ENCODE measurements at regions not wholly inside any gene's neighbourhood (a gene's known extent, or its start where the extent isn't known, plus 50 kb on each side); places are given as distances from the start of the nearest gene placed in this dataset.

GRCh38 chr3:127423856-127424765, 136.3 kb upstream of the PRR20G start:
- peaks cover 43% of the 10 kb centered on the region for H3K4me1 Mint-ChIP-seq
- peaks cover 8% of the 10 kb centered on the region for H3K27me3 Mint-ChIP-seq (ENCODE audit: low read depth)
- TF ChIP-seq ATF3 (CRISPR knock-in tag; conservative IDR thresholded peaks at IDR 0.05), result no peak
- TF ChIP-seq MXD4 (CRISPR knock-in tag; IDR thresholded peaks at IDR 0.05; ENCODE audit: borderline replicate concordance), result no peak
- TF ChIP-seq, protein P1, sequence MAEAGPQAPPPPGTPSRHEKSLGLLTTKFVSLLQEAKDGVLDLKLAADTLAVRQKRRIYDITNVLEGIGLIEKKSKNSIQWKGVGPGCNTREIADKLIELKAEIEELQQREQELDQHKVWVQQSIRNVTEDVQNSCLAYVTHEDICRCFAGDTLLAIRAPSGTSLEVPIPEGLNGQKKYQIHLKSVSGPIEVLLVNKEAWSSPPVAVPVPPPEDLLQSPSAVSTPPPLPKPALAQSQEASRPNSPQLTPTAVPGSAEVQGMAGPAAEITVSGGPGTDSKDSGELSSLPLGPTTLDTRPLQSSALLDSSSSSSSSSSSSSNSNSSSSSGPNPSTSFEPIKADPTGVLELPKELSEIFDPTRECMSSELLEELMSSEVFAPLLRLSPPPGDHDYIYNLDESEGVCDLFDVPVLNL (CRISPR knock-in tag; IDR thresholded peaks at IDR 0.05; ENCODE audit: borderline replicate concordance, low read depth), result no peak
- TF ChIP-seq SOX15 (CRISPR knock-in tag; IDR thresholded peaks at IDR 0.05), result no peak
- TF ChIP-seq ZBTB21 (CRISPR knock-in tag; IDR thresholded peaks at IDR 0.05; ENCODE audit: borderline replicate concordance), result no peak
- TF ChIP-seq, protein P2, sequence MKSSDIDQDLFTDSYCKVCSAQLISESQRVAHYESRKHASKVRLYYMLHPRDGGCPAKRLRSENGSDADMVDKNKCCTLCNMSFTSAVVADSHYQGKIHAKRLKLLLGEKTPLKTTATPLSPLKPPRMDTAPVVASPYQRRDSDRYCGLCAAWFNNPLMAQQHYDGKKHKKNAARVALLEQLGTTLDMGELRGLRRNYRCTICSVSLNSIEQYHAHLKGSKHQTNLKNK (CRISPR knock-in tag; IDR thresholded peaks at IDR 0.05), result no peak
- no peak for TF ChIP-seq EMX1 (CRISPR knock-in tag; IDR thresholded peaks at IDR 0.05)
- TF ChIP-seq, protein P3, sequence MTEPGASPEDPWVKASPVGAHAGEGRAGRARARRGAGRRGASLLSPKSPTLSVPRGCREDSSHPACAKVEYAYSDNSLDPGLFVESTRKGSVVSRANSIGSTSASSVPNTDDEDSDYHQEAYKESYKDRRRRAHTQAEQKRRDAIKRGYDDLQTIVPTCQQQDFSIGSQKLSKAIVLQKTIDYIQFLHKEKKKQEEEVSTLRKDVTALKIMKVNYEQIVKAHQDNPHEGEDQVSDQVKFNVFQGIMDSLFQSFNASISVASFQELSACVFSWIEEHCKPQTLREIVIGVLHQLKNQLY (CRISPR knock-in tag; IDR thresholded peaks at IDR 0.05), result no peak
- no peak for TF ChIP-seq ZNF396 (CRISPR knock-in tag; IDR thresholded peaks at IDR 0.05; ENCODE audit: borderline replicate concordance)
- TF ChIP-seq NR1H2 (CRISPR knock-in tag; IDR thresholded peaks at IDR 0.05), result no peak
- TF ChIP-seq ZNF138 (CRISPR knock-in tag; conservative IDR thresholded peaks at IDR 0.05), result no peak
- no peak for TF ChIP-seq ZNF232 (CRISPR knock-in tag; IDR thresholded peaks at IDR 0.05)
- TF ChIP-seq GTF2I (CRISPR knock-in tag; conservative IDR thresholded peaks at IDR 0.05), result no peak
- TF ChIP-seq SP1 (CRISPR knock-in tag; conservative IDR thresholded peaks at IDR 0.05), result no peak
- no peak for TF ChIP-seq FOXK1 (CRISPR knock-in tag; IDR thresholded peaks at IDR 0.05)
- TF ChIP-seq ZNF219 (CRISPR knock-in tag; IDR thresholded peaks at IDR 0.05; ENCODE audit: borderline replicate concordance), result no peak
- CTCF ChIA-PET, result interaction anchor here (0.7 to 1.7 kb wide), 3 partner anchors 18 to 151 kb away, joined by 3 to 5 read pairs (median 4); no protein-coding TSS in a partner anchor
- H3K9me3 Mint-ChIP-seq, result no peaks in the 10 kb centered on the region
- ATAC-seq (0 out of 2 replicates have a peak, but pooled peaks have one; percentile 15), DNase-seq (ENCODE audit: low spot score) (no peak)
- no peak overlapping the region for H3K4me3 Mint-ChIP-seq
- 0 out of 2 replicates have a peak overlapping the region, but pooled peaks have one; percentile 25 for H3K27ac Mint-ChIP-seq
- H3K36me3 Mint-ChIP-seq, result no peaks in the 10 kb centered on the region
- POLR2A ChIA-PET, result no interaction called here

DNA sequence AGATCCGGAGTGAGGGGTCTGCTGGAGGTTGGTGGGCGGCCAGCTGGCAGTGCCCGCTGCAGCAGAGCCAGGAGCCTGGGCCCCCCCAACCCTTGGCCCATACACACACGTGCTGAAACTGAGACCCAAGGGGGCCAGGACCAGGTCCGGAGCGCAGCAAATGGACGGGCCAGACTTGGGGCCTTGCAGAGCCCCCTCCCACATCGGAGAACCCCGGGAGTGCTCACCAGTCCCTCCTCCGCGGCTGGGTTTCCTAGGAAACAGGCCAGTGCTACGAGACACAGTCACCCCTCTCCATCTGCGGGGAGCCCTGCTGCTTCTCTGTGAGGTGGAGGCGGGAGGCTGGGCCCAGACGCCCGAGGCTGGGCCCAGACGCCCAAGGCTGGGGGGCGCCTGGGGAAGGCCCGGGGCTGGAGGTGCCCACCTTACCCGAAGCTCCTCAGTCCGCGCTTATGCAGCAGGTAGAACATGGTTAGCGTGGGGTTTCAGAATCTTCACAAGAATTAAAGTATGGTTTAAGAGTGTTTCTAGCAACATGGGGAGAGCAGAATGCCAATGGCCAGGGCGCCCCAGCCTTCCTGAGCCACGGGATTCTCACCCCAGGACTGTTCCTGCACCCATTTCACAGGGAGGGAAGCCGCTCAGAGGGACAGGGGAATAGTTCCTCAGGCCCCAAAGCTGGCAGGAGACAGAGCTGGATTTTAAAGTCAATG, 135.0 kb upstream of the PRR20G start:
- DNase-seq (ENCODE audit: low spot score) (no peak), ATAC-seq (peak; percentile 14; the same call in 1 of the 2 replicates)
- peaks cover 8% of the 10 kb centered on the region for H3K27me3 Mint-ChIP-seq (ENCODE audit: low read depth)
- no peak overlapping the region for H3K27ac Mint-ChIP-seq
- ChIA-PET POLR2A (no interaction called here), CTCF (interaction anchor here (0.7 to 1.7 kb wide), 2 partner anchors 17 to 152 kb away, joined by 4 to 5 read pairs; no protein-coding TSS in a partner anchor)
- no peaks in the 10 kb centered on the region for H3K9me3 Mint-ChIP-seq
- H3K36me3 Mint-ChIP-seq, result no peaks in the 10 kb centered on the region
- peaks cover 54% of the 10 kb centered on the region for H3K4me1 Mint-ChIP-seq
- H3K4me3 Mint-ChIP-seq, result no peak overlapping the region
- TF ChIP-seq OVOL2 (CRISPR knock-in tag; IDR thresholded peaks at IDR 0.05; ENCODE audit: borderline replicate concordance) (no peak), TEAD1 (CRISPR knock-in tag; IDR thresholded peaks at IDR 0.05) (no peak), JAZF1 (CRISPR knock-in tag; IDR thresholded peaks at IDR 0.05) (no peak), MAX (CRISPR knock-in tag; IDR thresholded peaks at IDR 0.05) (no peak), ZNF317 (CRISPR knock-in tag; IDR thresholded peaks at IDR 0.05; ENCODE audit: borderline replicate concordance, low read depth) (no peak), NFE2L1 (CRISPR knock-in tag; IDR thresholded peaks at IDR 0.05) (no peak), CREM (CRISPR knock-in tag; IDR thresholded peaks at IDR 0.05) (no peak), TP53 (CRISPR knock-in tag; IDR thresholded peaks at IDR 0.05) (no peak), NFATC4 (CRISPR knock-in tag; IDR thresholded peaks at IDR 0.05) (no peak), ZNF425 (CRISPR knock-in tag; conservative IDR thresholded peaks at IDR 0.05) (no peak), KAT7 (CRISPR knock-in tag; IDR thresholded peaks at IDR 0.05; ENCODE audit: borderline replicate concordance) (no peak), TCF7 (CRISPR knock-in tag; IDR thresholded peaks at IDR 0.05; ENCODE audit: low read depth) (no peak), ZBTB21 (CRISPR knock-in tag; IDR thresholded peaks at IDR 0.05; ENCODE audit: borderline replicate concordance) (no peak), ZSCAN18 (CRISPR knock-in tag; IDR thresholded peaks at IDR 0.05) (no peak)

Measured in WTC11 (cell line).